Uterus (tissue), 3 donors: ENCODE measurements at regions not wholly inside any gene's neighbourhood (a gene's known extent, or its start where the extent isn't known, plus 50 kb on each side); places are given as distances from the start of the nearest gene placed in this dataset.

Experiments
- DNase-seq, 2 donors: peaks; one replicate each; pipeline ENCODE4 v3.0.0-alpha.2; 2019 to 2020
- H3K27ac ChIP-seq, 2 donors: fragments of 200-600 bp; sonication (generic); 1 replicate in 1 of 2; 2 replicates in 1 of 2; pipeline ENCODE4 v1.5.1; 2016 to 2018
- H3K27me3 ChIP-seq, 2 donors: fragments of 200-600 bp; sonication (generic); one replicate each; pipeline ENCODE4 v1.5.1; 2018 to 2019; ENCODE audit warnings: control low read depth in 1 of 2
- H3K36me3 ChIP-seq, 2 donors: fragments of 200-600 bp; sonication (generic); one replicate each; pipeline ENCODE4 v1.5.1; 2019; ENCODE audit warnings: control low read depth in 1 of 2
- H3K4me1 ChIP-seq, 2 donors: fragments of 200-600 bp; sonication (generic); one replicate each; pipeline ENCODE4 v1.5.1; 2018 to 2019; ENCODE audit warnings: control low read depth in 1 of 2
- H3K4me3 ChIP-seq, 2 donors: fragments of 200-600 bp; sonication (generic); 1 replicate in 1 of 2; 2 replicates in 1 of 2; pipeline ENCODE4 v1.5.1; 2018 to 2019; ENCODE audit warnings: mild to moderate bottlenecking in 1 of 2
- H3K9me3 ChIP-seq, 2 donors: fragments of 200-600 bp; sonication (generic); one replicate each; pipeline ENCODE4 v1.5.1; 2019; ENCODE audit warnings: control low read depth in 1 of 2
- POLR2A ChIP-seq, 2 donors: fragments of 450-650 bp; IDR thresholded peaks; one replicate each; pipeline ENCODE4 v1.6.1; 2016; ENCODE audit warnings: antibody characterized with exemption in 2 of 2, mild to moderate bottlenecking in 1 of 2, moderate library complexity in 1 of 2
- intact Hi-C: fragments of 100-400 bp; cut with DNase I; formaldehyde crosslinking; loops from one replicate; pipeline ENCODE4 v1.15.1; 2023; ENCODE audit warnings: low total_unique reads
- TF ChIP-seq, protein P1 (sequence below), 4 experiments: fragments of 200-600 bp in 2 of 4; fragments of 450-650 bp in 2 of 4; sonication (generic) in 2 of 4; IDR thresholded peaks; one replicate each; pipeline ENCODE4 v1.5.1; 2016 to 2019; ENCODE audit warnings: antibody characterized with exemption in 4 of 4, mild to moderate bottlenecking in 2 of 4, moderate library complexity in 1 of 4
- donor health status: DM: yes; HTN: yes; CAD: no.

- intact Hi-C loops, result no loop called here
- Histone ChIP-seq H3K4me1 (no peaks in the 10 kb centered on the region), H3K9me3 (no peaks in the 10 kb centered on the region), H3K27me3 (no peaks in the 10 kb centered on the region), H3K27ac (no peak overlapping the region), H3K4me3 (no peak overlapping the region), H3K36me3 (no peaks in the 10 kb centered on the region)
- TF ChIP-seq, protein P1, sequence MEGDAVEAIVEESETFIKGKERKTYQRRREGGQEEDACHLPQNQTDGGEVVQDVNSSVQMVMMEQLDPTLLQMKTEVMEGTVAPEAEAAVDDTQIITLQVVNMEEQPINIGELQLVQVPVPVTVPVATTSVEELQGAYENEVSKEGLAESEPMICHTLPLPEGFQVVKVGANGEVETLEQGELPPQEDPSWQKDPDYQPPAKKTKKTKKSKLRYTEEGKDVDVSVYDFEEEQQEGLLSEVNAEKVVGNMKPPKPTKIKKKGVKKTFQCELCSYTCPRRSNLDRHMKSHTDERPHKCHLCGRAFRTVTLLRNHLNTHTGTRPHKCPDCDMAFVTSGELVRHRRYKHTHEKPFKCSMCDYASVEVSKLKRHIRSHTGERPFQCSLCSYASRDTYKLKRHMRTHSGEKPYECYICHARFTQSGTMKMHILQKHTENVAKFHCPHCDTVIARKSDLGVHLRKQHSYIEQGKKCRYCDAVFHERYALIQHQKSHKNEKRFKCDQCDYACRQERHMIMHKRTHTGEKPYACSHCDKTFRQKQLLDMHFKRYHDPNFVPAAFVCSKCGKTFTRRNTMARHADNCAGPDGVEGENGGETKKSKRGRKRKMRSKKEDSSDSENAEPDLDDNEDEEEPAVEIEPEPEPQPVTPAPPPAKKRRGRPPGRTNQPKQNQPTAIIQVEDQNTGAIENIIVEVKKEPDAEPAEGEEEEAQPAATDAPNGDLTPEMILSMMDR (IDR thresholded peaks at IDR 0.05), result no peak
- TF ChIP-seq POLR2A (IDR thresholded peaks at IDR 0.05), result no peak
- DNase-seq, result no peak
Observed at GRCh38 chr1:87883906-87884305, 555.2 kb downstream of the LMO4 start.

- H3K4me1 ChIP-seq, result no peaks in the 10 kb centered on the region
- intact Hi-C loops, result no loop called here
- no peaks in the 10 kb centered on the region for H3K9me3 ChIP-seq
- no peak overlapping the region for H3K27ac ChIP-seq
- H3K27me3 ChIP-seq, result no peaks in the 10 kb centered on the region
- no peaks in the 10 kb centered on the region for H3K36me3 ChIP-seq
- TF ChIP-seq, protein P1 (IDR thresholded peaks at IDR 0.05), result no peak
- no peak for TF ChIP-seq POLR2A (IDR thresholded peaks at IDR 0.05)
- DNase-seq, result no peak
- no peak overlapping the region for H3K4me3 ChIP-seq
Observed at GRCh38 chr1:87884581-87884980, 555.9 kb downstream of the LMO4 start.

GRCh38 chr1:87885278-87886025 lies 556.8 kb downstream of the LMO4 start:
- no peak overlapping the region for H3K27ac ChIP-seq
- TF ChIP-seq, protein P1 (IDR thresholded peaks at IDR 0.05), result no peak
- no peak for TF ChIP-seq POLR2A (IDR thresholded peaks at IDR 0.05)
- no peak overlapping the region for H3K4me3 ChIP-seq
- no peaks in the 10 kb centered on the region for H3K36me3 ChIP-seq
- intact Hi-C loops, result no loop called here
- H3K27me3 ChIP-seq, result no peaks in the 10 kb centered on the region
- no peaks in the 10 kb centered on the region for H3K9me3 ChIP-seq
- no peaks in the 10 kb centered on the region for H3K4me1 ChIP-seq
- DNase-seq, result no peak

DNA sequence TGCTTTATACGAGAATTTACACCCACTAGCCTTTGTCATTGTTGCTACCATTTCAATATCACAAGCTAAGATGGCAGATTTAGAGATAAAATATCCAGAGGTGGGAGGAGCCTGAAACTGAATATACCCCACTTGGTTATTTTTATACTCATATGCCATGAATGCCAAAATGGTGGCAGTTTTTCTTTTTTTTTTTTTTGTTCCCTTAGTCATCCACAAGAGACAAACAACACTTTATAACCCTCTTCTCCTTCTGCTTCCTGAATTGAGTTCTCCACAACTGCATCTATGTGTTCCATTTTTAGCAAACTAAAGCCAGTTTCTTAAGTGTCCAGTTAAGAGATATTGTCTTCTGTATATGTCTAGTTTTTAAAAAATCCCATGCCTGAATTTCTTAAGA lies 558.4 kb downstream of the LMO4 start:
- no peak for TF ChIP-seq POLR2A (IDR thresholded peaks at IDR 0.05)
- TF ChIP-seq, protein P1 (IDR thresholded peaks at IDR 0.05), result no peak
- Histone ChIP-seq H3K9me3 (no peaks in the 10 kb centered on the region), H3K27ac (no peak overlapping the region), H3K27me3 (no peaks in the 10 kb centered on the region), H3K4me3 (no peak overlapping the region), H3K4me1 (no peaks in the 10 kb centered on the region), H3K36me3 (no peaks in the 10 kb centered on the region)
- no peak for DNase-seq
- intact Hi-C loops, result no loop called here

DNA sequence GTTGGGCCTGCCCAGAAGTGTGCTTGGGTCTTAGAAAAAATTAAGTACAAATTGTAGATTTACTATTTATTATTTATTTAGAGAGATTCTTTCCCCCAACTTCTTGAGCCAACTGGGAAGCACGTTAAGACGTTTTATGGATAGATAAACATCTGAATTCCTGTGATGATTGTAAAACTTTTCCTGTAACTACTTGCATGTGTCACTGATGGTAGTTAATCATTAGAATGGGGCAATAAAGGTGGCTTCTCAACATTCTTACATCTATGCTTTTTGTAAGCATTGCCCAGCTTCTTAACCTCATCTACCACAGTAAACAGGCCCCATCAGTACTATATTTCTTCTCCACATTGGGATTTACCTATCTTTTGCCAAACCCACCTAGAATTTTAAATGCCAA lies 559.8 kb downstream of the LMO4 start:
- DNase-seq, result no peak
- Histone ChIP-seq H3K27ac (no peak overlapping the region), H3K4me1 (no peaks in the 10 kb centered on the region), H3K4me3 (no peak overlapping the region), H3K36me3 (no peaks in the 10 kb centered on the region), H3K27me3 (no peaks in the 10 kb centered on the region), H3K9me3 (no peaks in the 10 kb centered on the region)
- intact Hi-C loops, result no loop called here
- no peak for TF ChIP-seq POLR2A (IDR thresholded peaks at IDR 0.05)
- TF ChIP-seq, protein P1 (IDR thresholded peaks at IDR 0.05), result no peak
